WTC11 (cell line): ENCODE measurements at regions not wholly inside any gene's neighbourhood (a gene's known extent, or its start where the extent isn't known, plus 50 kb on each side); places are given as distances from the start of the nearest gene placed in this dataset.
A peak's percentile ranks its signal among the peaks of the same experiment; 100 is the strongest.

Source experiments
- ATAC-seq: fragments of 200-7000 bp; cut with Tn5 transposase; 2 replicates; pipeline ENCODE4 v1.10.0; 2021; ENCODE audit warnings: mild to moderate bottlenecking, moderate library complexity
- CTCF ChIA-PET: fragments of 300-600 bp; sonication (Branson Sonifier 250); formaldehyde crosslinking; loops from one replicate; lab custom pipeline; 2021; ENCODE audit warnings: antibody characterized with exemption; lab: Charles Lee
- POLR2A ChIA-PET: fragments of 350-600 bp; sonication (Branson Sonifier 250); formaldehyde crosslinking; loops from one replicate; lab custom pipeline; 2021; ENCODE audit warnings: antibody characterized with exemption; lab: Charles Lee
- DNase-seq: peaks from one replicate; pipeline ENCODE4 v3.0.0; 2021; ENCODE audit warnings: low spot score
- H3K27ac Mint-ChIP-seq: 2 replicates; pipeline ENCODE4 v1.8.0; 2021; ENCODE audit warnings: mixed read lengths
- H3K27me3 Mint-ChIP-seq: 2 replicates; pipeline ENCODE4 v1.8.0; 2021; ENCODE audit warnings: low read depth, mild to moderate bottlenecking, moderate library complexity, mixed read lengths
- H3K36me3 Mint-ChIP-seq: 2 replicates; pipeline ENCODE4 v1.8.0; 2021; ENCODE audit warnings: mixed read lengths
- H3K4me1 Mint-ChIP-seq: 2 replicates; pipeline ENCODE4 v1.8.0; 2022; ENCODE audit warnings: mixed read lengths
- H3K4me3 Mint-ChIP-seq: 2 replicates; pipeline ENCODE4 v1.8.0; 2021; ENCODE audit warnings: mild to moderate bottlenecking, moderate library complexity, mixed read lengths
- H3K9me3 Mint-ChIP-seq: 2 replicates; pipeline ENCODE4 v1.8.0; 2021; ENCODE audit warnings: mixed read lengths
- ATF1 ChIP-seq: sonication (generic); formaldehyde crosslinking; IDR thresholded peaks from 2 replicates; pipeline ENCODE4 v1.8.1; 2023; ENCODE audit warnings: mild to moderate bottlenecking, moderate library complexity, missing genetic modification reagents
- CDX4 ChIP-seq: fragments of 250-450 bp; sonication (Bioruptor Pico); IDR thresholded peaks from 2 replicates; pipeline ENCODE4 v1.9.0; 2021; ENCODE audit warnings: moderate library complexity, mild to moderate bottlenecking, inconsistent platforms, borderline replicate concordance
- E2F1 ChIP-seq: sonication (generic); formaldehyde crosslinking; IDR thresholded peaks from 2 replicates; pipeline ENCODE4 v1.8.0; 2022; ENCODE audit warnings: mild to moderate bottlenecking, missing genetic modification reagents
- EMX1 ChIP-seq: fragments of 250-450 bp; sonication (Bioruptor Pico); IDR thresholded peaks from 2 replicates; pipeline ENCODE4 v1.8.0; 2021; ENCODE audit warnings: mild to moderate bottlenecking
- ERG ChIP-seq: fragments of 250-450 bp; sonication (Bioruptor Pico); IDR thresholded peaks from 2 replicates; pipeline ENCODE4 v1.8.0; 2021; ENCODE audit warnings: mild to moderate bottlenecking
- FOXP1 ChIP-seq: sonication (generic); formaldehyde crosslinking; IDR thresholded peaks from 2 replicates; pipeline ENCODE4 v1.8.0; 2022; ENCODE audit warnings: missing genetic modification reagents, mild to moderate bottlenecking, moderate library complexity, borderline replicate concordance
- GTF2I ChIP-seq: fragments of 250-450 bp; sonication (Bioruptor Pico); conservative IDR thresholded peaks from 2 replicates; pipeline ENCODE4 v1.4.0; 2021; ENCODE audit warnings: mild to moderate bottlenecking
- IRF2 ChIP-seq: sonication (generic); formaldehyde crosslinking; IDR thresholded peaks from 2 replicates; pipeline ENCODE4 v1.8.0; 2022; ENCODE audit warnings: low read depth, missing genetic modification reagents, borderline replicate concordance
- JAZF1 ChIP-seq: fragments of 250-450 bp; sonication (Bioruptor Pico); IDR thresholded peaks from 2 replicates; pipeline ENCODE4 v1.9.0; 2021; ENCODE audit warnings: moderate library complexity, mild to moderate bottlenecking, inconsistent platforms
- JUN ChIP-seq: sonication (generic); formaldehyde crosslinking; IDR thresholded peaks from 2 replicates; pipeline ENCODE4 v1.8.0; 2023; ENCODE audit warnings: mild to moderate bottlenecking, missing genetic modification reagents
- MXD4 ChIP-seq: fragments of 250-450 bp; sonication (Bioruptor Pico); IDR thresholded peaks from 2 replicates; pipeline ENCODE4 v1.8.0; 2021; ENCODE audit warnings: mild to moderate bottlenecking, moderate library complexity, borderline replicate concordance
- NFYB ChIP-seq: sonication (generic); formaldehyde crosslinking; conservative IDR thresholded peaks from 2 replicates; pipeline ENCODE4 v1.8.0; 2022; ENCODE audit warnings: low read depth, missing genetic modification reagents
- OVOL2 ChIP-seq: fragments of 250-450 bp; sonication (Bioruptor Pico); IDR thresholded peaks from 2 replicates; pipeline ENCODE4 v1.9.0; 2021; ENCODE audit warnings: mild to moderate bottlenecking, borderline replicate concordance
- RELA ChIP-seq: sonication (generic); formaldehyde crosslinking; IDR thresholded peaks from 2 replicates; pipeline ENCODE4 v1.8.1; 2022; ENCODE audit warnings: missing genetic modification reagents, mild to moderate bottlenecking, borderline replicate concordance
- STAT6 ChIP-seq: sonication (generic); formaldehyde crosslinking; conservative IDR thresholded peaks from 2 replicates; pipeline ENCODE4 v1.8.1; 2023; ENCODE audit warnings: mild to moderate bottlenecking, low read depth, missing genetic modification reagents, moderate library complexity
- TCF7 ChIP-seq: sonication (generic); formaldehyde crosslinking; IDR thresholded peaks from 2 replicates; pipeline ENCODE4 v1.8.0; 2022; ENCODE audit warnings: mild to moderate bottlenecking, low read depth, missing genetic modification reagents, moderate library complexity
- TEAD1 ChIP-seq: sonication (generic); formaldehyde crosslinking; IDR thresholded peaks from 2 replicates; pipeline ENCODE4 v1.8.0; 2022; ENCODE audit warnings: mild to moderate bottlenecking, missing genetic modification reagents
- ZNF263 ChIP-seq: sonication (generic); formaldehyde crosslinking; IDR thresholded peaks from 2 replicates; pipeline ENCODE4 v1.8.1; 2022; ENCODE audit warnings: low read depth, mild to moderate bottlenecking, moderate library complexity, missing genetic modification reagents
- ZNF423 ChIP-seq: fragments of 250-450 bp; sonication (Bioruptor Pico); IDR thresholded peaks from 2 replicates; pipeline ENCODE4 v2.1.2; 2022; ENCODE audit warnings: mild to moderate bottlenecking, moderate library complexity
- ZNF425 ChIP-seq: fragments of 250-450 bp; sonication (Bioruptor Pico); conservative IDR thresholded peaks from 2 replicates; pipeline ENCODE4 v1.9.0; 2021; ENCODE audit warnings: mild to moderate bottlenecking
- ZSCAN18 ChIP-seq: fragments of 250-450 bp; sonication (Bioruptor Pico); IDR thresholded peaks from 2 replicates; pipeline ENCODE4 v2.1.2; 2022; ENCODE audit warnings: mild to moderate bottlenecking, moderate library complexity
- TF ChIP-seq, protein P1 (sequence below): sonication (generic); formaldehyde crosslinking; IDR thresholded peaks from 2 replicates; pipeline ENCODE4 v1.8.0; 2023; ENCODE audit warnings: mild to moderate bottlenecking, missing genetic modification reagents
- TF ChIP-seq, protein P2 (sequence below): sonication (generic); formaldehyde crosslinking; IDR thresholded peaks from 2 replicates; pipeline ENCODE4 v1.8.1; 2022; ENCODE audit warnings: mild to moderate bottlenecking, missing genetic modification reagents, moderate library complexity, borderline replicate concordance

DNA sequence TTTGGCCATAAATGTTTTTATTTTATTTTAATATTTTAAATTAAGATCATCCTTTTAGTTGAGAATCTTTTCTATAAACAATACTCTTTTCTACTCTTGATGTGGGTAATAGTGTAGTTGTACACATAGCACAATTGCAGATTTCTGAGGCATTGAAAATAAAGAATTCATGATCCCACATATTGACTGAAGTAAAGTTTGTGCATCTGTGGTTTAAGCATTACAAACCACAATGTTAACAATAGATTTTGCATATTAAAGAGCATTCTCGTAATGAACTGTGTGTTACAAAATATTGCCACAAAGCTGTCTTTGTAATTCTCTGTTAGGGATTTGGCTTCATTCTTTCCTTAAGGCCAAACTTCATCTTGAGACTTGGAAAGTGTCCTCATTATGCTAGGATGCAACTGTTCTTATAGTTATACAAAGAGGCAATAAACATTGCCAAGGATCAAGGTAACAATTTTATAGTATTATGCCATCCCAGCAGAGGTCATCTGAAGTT lies 256.8 kb downstream of the OLFM3 start (continued):
- no peak for TF ChIP-seq STAT6 (CRISPR knock-in tag)
- TF ChIP-seq, protein P1, sequence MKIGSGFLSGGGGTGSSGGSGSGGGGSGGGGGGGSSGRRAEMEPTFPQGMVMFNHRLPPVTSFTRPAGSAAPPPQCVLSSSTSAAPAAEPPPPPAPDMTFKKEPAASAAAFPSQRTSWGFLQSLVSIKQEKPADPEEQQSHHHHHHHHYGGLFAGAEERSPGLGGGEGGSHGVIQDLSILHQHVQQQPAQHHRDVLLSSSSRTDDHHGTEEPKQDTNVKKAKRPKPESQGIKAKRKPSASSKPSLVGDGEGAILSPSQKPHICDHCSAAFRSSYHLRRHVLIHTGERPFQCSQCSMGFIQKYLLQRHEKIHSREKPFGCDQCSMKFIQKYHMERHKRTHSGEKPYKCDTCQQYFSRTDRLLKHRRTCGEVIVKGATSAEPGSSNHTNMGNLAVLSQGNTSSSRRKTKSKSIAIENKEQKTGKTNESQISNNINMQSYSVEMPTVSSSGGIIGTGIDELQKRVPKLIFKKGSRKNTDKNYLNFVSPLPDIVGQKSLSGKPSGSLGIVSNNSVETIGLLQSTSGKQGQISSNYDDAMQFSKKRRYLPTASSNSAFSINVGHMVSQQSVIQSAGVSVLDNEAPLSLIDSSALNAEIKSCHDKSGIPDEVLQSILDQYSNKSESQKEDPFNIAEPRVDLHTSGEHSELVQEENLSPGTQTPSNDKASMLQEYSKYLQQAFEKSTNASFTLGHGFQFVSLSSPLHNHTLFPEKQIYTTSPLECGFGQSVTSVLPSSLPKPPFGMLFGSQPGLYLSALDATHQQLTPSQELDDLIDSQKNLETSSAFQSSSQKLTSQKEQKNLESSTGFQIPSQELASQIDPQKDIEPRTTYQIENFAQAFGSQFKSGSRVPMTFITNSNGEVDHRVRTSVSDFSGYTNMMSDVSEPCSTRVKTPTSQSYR (CRISPR knock-in tag): no peak
- TF ChIP-seq GTF2I (CRISPR knock-in tag): no peak
- TF ChIP-seq JAZF1: no peak
- TF ChIP-seq ATF1: no peak
- TF ChIP-seq, protein P2, sequence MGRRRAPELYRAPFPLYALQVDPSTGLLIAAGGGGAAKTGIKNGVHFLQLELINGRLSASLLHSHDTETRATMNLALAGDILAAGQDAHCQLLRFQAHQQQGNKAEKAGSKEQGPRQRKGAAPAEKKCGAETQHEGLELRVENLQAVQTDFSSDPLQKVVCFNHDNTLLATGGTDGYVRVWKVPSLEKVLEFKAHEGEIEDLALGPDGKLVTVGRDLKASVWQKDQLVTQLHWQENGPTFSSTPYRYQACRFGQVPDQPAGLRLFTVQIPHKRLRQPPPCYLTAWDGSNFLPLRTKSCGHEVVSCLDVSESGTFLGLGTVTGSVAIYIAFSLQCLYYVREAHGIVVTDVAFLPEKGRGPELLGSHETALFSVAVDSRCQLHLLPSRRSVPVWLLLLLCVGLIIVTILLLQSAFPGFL (CRISPR knock-in tag): no peak
- TF ChIP-seq ERG: no peak
- TF ChIP-seq NFYB: no peak

GRCh38 chr1:101741910-101742309 lies 254.8 kb downstream of the OLFM3 start:
- DNase-seq: no peak
- no peak overlapping the region for H3K4me3 Mint-ChIP-seq
- ATAC-seq: peak; percentile 56
- CTCF ChIA-PET: no interaction called here
- H3K27ac Mint-ChIP-seq: no peak overlapping the region
- H3K9me3 Mint-ChIP-seq: no peaks in the 10 kb centered on the region
- no peaks in the 10 kb centered on the region for H3K27me3 Mint-ChIP-seq
- peaks cover 31% of the 10 kb centered on the region for H3K4me1 Mint-ChIP-seq
- H3K36me3 Mint-ChIP-seq: no peaks in the 10 kb centered on the region
- POLR2A ChIA-PET: interaction anchor here (0.6 kb wide), 1 partner anchor 244 kb away, joined by 4 read pairs; no protein-coding TSS in a partner anchor
- no peak for TF ChIP-seq CDX4 (CRISPR knock-in tag)
- no peak for TF ChIP-seq ZNF423 (CRISPR knock-in tag)
- no peak for TF ChIP-seq MXD4
- TF ChIP-seq JUN (CRISPR knock-in tag): no peak
- TF ChIP-seq ZNF425 (CRISPR knock-in tag): no peak
- no peak for TF ChIP-seq RELA
- TF ChIP-seq FOXP1: no peak
- no peak for TF ChIP-seq ZNF263 (CRISPR knock-in tag)
- TF ChIP-seq GTF2I (CRISPR knock-in tag): no peak
- no peak for TF ChIP-seq E2F1
- TF ChIP-seq IRF2: no peak
- TF ChIP-seq TCF7: no peak
- no peak for TF ChIP-seq OVOL2 (CRISPR knock-in tag)
- TF ChIP-seq EMX1 (CRISPR knock-in tag): no peak
- TF ChIP-seq TEAD1 (CRISPR knock-in tag): no peak
- no peak for TF ChIP-seq ZSCAN18 (CRISPR knock-in tag)
